MM.1S (cell line): ENCODE measurements at regions not wholly inside any gene's neighbourhood (a gene's known extent, or its start where the extent isn't known, plus 50 kb on each side); places are given as distances from the start of the nearest gene placed in this dataset.

ENCODE experiments used
- DNase-seq: peaks from one replicate; pipeline ENCODE4 v3.0.0-alpha.2; 2015
- H2AFZ ChIP-seq: fragments of 300-600 bp; sonication (generic); 2 replicates; pipeline ENCODE4 v1.6.0; 2016; ENCODE audit warnings: antibody characterized with exemption, low read length
- H3F3A ChIP-seq: fragments of 300-600 bp; sonication (generic); 2 replicates; pipeline ENCODE4 v1.6.1; 2016; ENCODE audit warnings: mild to moderate bottlenecking, antibody characterized with exemption, low read length, moderate library complexity, mixed read lengths; ENCODE audit not compliant: insufficient read depth
- H3K27ac ChIP-seq: fragments of 300-600 bp; sonication (generic); 2 replicates; pipeline ENCODE4 v1.5.1; 2016; ENCODE audit warnings: mild to moderate bottlenecking, low read length
- H3K27me3 ChIP-seq: fragments of 300-600 bp; sonication (generic); replicated peaks from 2 replicates; pipeline ENCODE4 v1.6.0; 2016; ENCODE audit warnings: low read length; ENCODE audit not compliant: insufficient read depth
- H3K36me3 ChIP-seq: fragments of 300-600 bp; sonication (generic); replicated peaks from 2 replicates; pipeline ENCODE4 v1.6.1; 2016; ENCODE audit warnings: mild to moderate bottlenecking, low read length, mixed read lengths; ENCODE audit not compliant: insufficient read depth
- H3K4me1 ChIP-seq: fragments of 300-600 bp; sonication (generic); 2 replicates; pipeline ENCODE4 v1.6.1; 2016; ENCODE audit warnings: low read length, mixed read lengths
- H3K4me2 ChIP-seq: fragments of 300-600 bp; sonication (generic); 2 replicates; pipeline ENCODE4 v1.6.0; 2016; ENCODE audit warnings: low read depth, low read length
- H3K4me3 ChIP-seq: fragments of 300-600 bp; sonication (generic); 2 replicates; pipeline ENCODE4 v1.5.1; 2016; ENCODE audit warnings: low read length, mixed read lengths
- H3K79me2 ChIP-seq: fragments of 300-600 bp; sonication (generic); 2 replicates; pipeline ENCODE4 v1.6.1; 2016; ENCODE audit warnings: mixed run types, low read length, mixed read lengths
- H3K9ac ChIP-seq: fragments of 300-600 bp; sonication (generic); 2 replicates; pipeline ENCODE4 v1.6.1; 2016; ENCODE audit warnings: low read length, mixed read lengths
- H3K9me2 ChIP-seq: fragments of 300-600 bp; sonication (generic); replicated peaks from 2 replicates; pipeline ENCODE4 v1.6.1; 2016; ENCODE audit warnings: mild to moderate bottlenecking, low read length, mixed read lengths; ENCODE audit not compliant: insufficient read depth
- H3K9me3 ChIP-seq: fragments of 300-600 bp; sonication (generic); replicated peaks from 2 replicates; pipeline ENCODE4 v1.6.1; 2016; ENCODE audit warnings: mild to moderate bottlenecking, low read length, mixed read lengths; ENCODE audit not compliant: insufficient read depth
- H4K20me1 ChIP-seq: fragments of 300-600 bp; sonication (generic); 2 replicates; pipeline ENCODE4 v1.6.1; 2016; ENCODE audit warnings: mild to moderate bottlenecking, low read length, moderate library complexity, mixed read lengths; ENCODE audit not compliant: insufficient read depth
- EZH2 ChIP-seq: fragments of 300-600 bp; sonication (generic); optimal IDR thresholded peaks from 2 replicates; pipeline ENCODE3; 2017; ENCODE audit warnings: low read depth, mild to moderate bottlenecking, antibody characterized with exemption, low read length, mixed read lengths
- EZH2phosphoT487 ChIP-seq: fragments of 300-600 bp; sonication (generic); IDR thresholded peaks from 2 replicates; pipeline ENCODE4 v1.6.1; 2018; ENCODE audit warnings: antibody characterized with exemption, low read length
- TF ChIP-seq, protein P1 (sequence below): fragments of 300-600 bp; sonication (generic); IDR thresholded peaks from 2 replicates; pipeline ENCODE4 v1.5.1; 2016; ENCODE audit warnings: antibody characterized with exemption, low read length, mixed read lengths

DNA sequence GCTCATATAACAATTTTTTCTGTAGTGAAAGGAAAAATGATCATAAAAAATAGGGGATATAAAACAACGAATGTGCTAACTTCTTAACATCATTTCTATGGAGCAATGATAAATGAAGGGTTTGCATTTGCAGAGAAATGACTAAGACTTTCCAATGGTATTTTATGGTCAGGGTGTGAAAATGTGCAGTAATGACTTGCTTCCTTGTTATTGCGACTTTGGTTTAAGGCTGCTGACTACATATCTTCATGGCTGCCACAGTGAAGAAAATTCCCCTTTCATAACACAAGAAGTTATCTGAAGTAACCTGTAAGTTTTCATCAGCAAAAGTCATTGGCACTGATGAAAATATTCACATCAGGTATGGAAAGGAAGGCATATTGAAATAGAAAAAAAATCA is 166.1 kb upstream of the NRG3 start:
- Histone ChIP-seq H3F3A (no peaks in the 10 kb centered on the region), H2AFZ (no peak overlapping the region), H3K4me3 (no peak overlapping the region), H3K9ac (no peak overlapping the region), H3K36me3 (no peaks in the 10 kb centered on the region), H3K27ac (no peak overlapping the region), H4K20me1 (no peaks in the 10 kb centered on the region), H3K79me2 (no peaks in the 10 kb centered on the region), H3K9me3 (no peaks in the 10 kb centered on the region), H3K9me2 (no peaks in the 10 kb centered on the region), H3K4me1 (no peaks in the 10 kb centered on the region), H3K4me2 (no peak overlapping the region), H3K27me3 (no peaks in the 10 kb centered on the region)
- TF ChIP-seq, protein P1, sequence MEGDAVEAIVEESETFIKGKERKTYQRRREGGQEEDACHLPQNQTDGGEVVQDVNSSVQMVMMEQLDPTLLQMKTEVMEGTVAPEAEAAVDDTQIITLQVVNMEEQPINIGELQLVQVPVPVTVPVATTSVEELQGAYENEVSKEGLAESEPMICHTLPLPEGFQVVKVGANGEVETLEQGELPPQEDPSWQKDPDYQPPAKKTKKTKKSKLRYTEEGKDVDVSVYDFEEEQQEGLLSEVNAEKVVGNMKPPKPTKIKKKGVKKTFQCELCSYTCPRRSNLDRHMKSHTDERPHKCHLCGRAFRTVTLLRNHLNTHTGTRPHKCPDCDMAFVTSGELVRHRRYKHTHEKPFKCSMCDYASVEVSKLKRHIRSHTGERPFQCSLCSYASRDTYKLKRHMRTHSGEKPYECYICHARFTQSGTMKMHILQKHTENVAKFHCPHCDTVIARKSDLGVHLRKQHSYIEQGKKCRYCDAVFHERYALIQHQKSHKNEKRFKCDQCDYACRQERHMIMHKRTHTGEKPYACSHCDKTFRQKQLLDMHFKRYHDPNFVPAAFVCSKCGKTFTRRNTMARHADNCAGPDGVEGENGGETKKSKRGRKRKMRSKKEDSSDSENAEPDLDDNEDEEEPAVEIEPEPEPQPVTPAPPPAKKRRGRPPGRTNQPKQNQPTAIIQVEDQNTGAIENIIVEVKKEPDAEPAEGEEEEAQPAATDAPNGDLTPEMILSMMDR, result no peak
- no peak for TF ChIP-seq EZH2phosphoT487
- TF ChIP-seq EZH2, result no peak
- no peak for DNase-seq

- Histone ChIP-seq H2AFZ (no peak overlapping the region), H3K4me2 (no peak overlapping the region), H3K27me3 (no peaks in the 10 kb centered on the region), H3K27ac (no peak overlapping the region), H3K79me2 (no peaks in the 10 kb centered on the region), H3K4me3 (no peak overlapping the region), H3K9me2 (no peaks in the 10 kb centered on the region), H3K9me3 (no peaks in the 10 kb centered on the region), H3F3A (peaks cover 12% of the 10 kb centered on the region), H3K9ac (no peak overlapping the region), H3K36me3 (no peaks in the 10 kb centered on the region), H3K4me1 (peaks cover 20% of the 10 kb centered on the region), H4K20me1 (no peaks in the 10 kb centered on the region)
- DNase-seq, result no peak
- TF ChIP-seq EZH2phosphoT487 (no peak), EZH2 (no peak)
- TF ChIP-seq, protein P1, result no peak
These were observed 152.6 kb upstream of the NRG3 start for GRCh38 chr10:81722399-81722798.

DNA sequence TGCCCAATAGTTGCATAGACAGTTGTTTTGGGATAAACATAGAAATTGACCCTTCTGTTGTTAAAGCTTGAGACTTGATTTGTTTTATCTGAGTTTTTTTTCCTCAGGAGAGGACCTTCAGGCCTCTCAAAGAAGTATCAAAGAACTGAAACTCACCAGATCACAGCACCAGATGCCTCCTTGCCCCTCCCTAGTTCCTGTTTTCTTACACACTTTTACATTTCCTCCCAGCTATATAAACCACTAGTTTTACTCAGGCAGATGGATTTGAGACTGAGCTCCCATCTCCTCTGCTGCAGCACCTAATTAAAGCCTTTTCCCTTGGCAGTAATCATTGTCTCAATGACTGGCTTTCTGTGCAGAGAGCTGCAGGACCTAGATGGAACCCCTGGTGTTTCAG is 150.6 kb upstream of the NRG3 start:
- H3K4me3 ChIP-seq, result no peak overlapping the region
- H3K9ac ChIP-seq, result no peak overlapping the region
- DNase-seq, result peak; percentile 59
- H3K9me2 ChIP-seq, result no peaks in the 10 kb centered on the region
- peak overlapping the region; percentile 55 for H3K4me2 ChIP-seq
- peaks cover 12% of the 10 kb centered on the region for H3F3A ChIP-seq
- no peaks in the 10 kb centered on the region for H3K79me2 ChIP-seq
- no peaks in the 10 kb centered on the region for H3K27me3 ChIP-seq
- peak overlapping the region; percentile 67; the same call in 1 of the 2 replicates for H3K27ac ChIP-seq
- H3K9me3 ChIP-seq, result no peaks in the 10 kb centered on the region
- no peaks in the 10 kb centered on the region for H4K20me1 ChIP-seq
- peak overlapping the region; percentile 68 for H2AFZ ChIP-seq
- TF ChIP-seq, protein P1, result no peak
- H3K36me3 ChIP-seq, result no peaks in the 10 kb centered on the region
- H3K4me1 ChIP-seq, result peaks cover 20% of the 10 kb centered on the region
